ENCODE measurements at regions not wholly inside any gene's neighbourhood (a gene's known extent, or its start where the extent isn't known, plus 50 kb on each side); places are given as distances from the start of the nearest gene placed in this dataset.

GRCh38 chr3:25143356-25144025 lies 284.6 kb upstream of the RARB start:
- TF ChIP-seq CTCF (conservative IDR thresholded peaks at IDR 0.05) (no peak), ZFX (IDR thresholded peaks at IDR 0.05) (no peak)

Data from C4-2B (cell line).